Stimulated activated CD4-positive, alpha-beta T cell treated with anti-CD3 and anti-CD28 coated beads, TNF-alpha, amount 100 ng/mL, for 24 hours (primary cell): ENCODE measurements at regions not wholly inside any gene's neighbourhood (a gene's known extent, or its start where the extent isn't known, plus 50 kb on each side); places are given as distances from the start of the nearest gene placed in this dataset.

ENCODE experiments used
- DNase-seq, 3 experiments: peaks; one replicate each; pipeline ENCODE4 v3.0.0-alpha.2; 2020; ENCODE audit warnings: low read depth in 3 of 3

- no peak for DNase-seq
Measured at GRCh38 chr13:29654843-29655547, 59.5 kb upstream of the SLC7A1 start.

- no peak for DNase-seq
Measured at GRCh38 chr13:29654384-29654783, 58.9 kb upstream of the SLC7A1 start.

GRCh38 chr13:29648760-29649159 is 53.3 kb upstream of the SLC7A1 start:
- no peak for DNase-seq
